WI38 (cell line): ENCODE measurements at regions not wholly inside any gene's neighbourhood (a gene's known extent, or its start where the extent isn't known, plus 50 kb on each side); places are given as distances from the start of the nearest gene placed in this dataset.

Source experiments
- H3K4me3 ChIP-seq: 2 replicates; pipeline ENCODE4 v1.5.1; 2011; ENCODE audit warnings: low read depth, mild to moderate bottlenecking, control low read depth, low read length
- CTCF ChIP-seq: IDR thresholded peaks from 2 replicates; pipeline ENCODE4 v1.5.1; 2012; ENCODE audit warnings: low read depth, mild to moderate bottlenecking, control low read depth, low read length

- no peak overlapping the region for H3K4me3 ChIP-seq
Observed at GRCh38 chr2:228956701-228957474, 314.2 kb downstream of the PID1 start.

GRCh38 chr2:228949831-228950230 lies 321.3 kb downstream of the PID1 start:
- no peak overlapping the region for H3K4me3 ChIP-seq
- no peak for TF ChIP-seq CTCF

More at GRCh38 chr2:228956701-228957474, 314.2 kb downstream of the PID1 start:
- TF ChIP-seq CTCF = no peak

- TF ChIP-seq CTCF = no peak
Observed at GRCh38 chr2:228945710-228946109, 325.4 kb downstream of the PID1 start.

GRCh38 chr2:228942856-228943255 lies 328.2 kb downstream of the PID1 start:
- H3K4me3 ChIP-seq = no peak overlapping the region
- TF ChIP-seq CTCF = no peak

More at GRCh38 chr2:228945710-228946109, 325.4 kb downstream of the PID1 start:
- no peak overlapping the region for H3K4me3 ChIP-seq

GRCh38 chr2:228938629-228939028 lies 332.5 kb downstream of the PID1 start:
- H3K4me3 ChIP-seq = no peak overlapping the region
- TF ChIP-seq CTCF = no peak

GRCh38 chr2:228927028-228928010 lies 343.8 kb downstream of the PID1 start:
- no peak overlapping the region for H3K4me3 ChIP-seq
- no peak for TF ChIP-seq CTCF
